K562 (cell line): ENCODE measurements at regions not wholly inside any gene's neighbourhood (a gene's known extent, or its start where the extent isn't known, plus 50 kb on each side); places are given as distances from the start of the nearest gene placed in this dataset.

Experiments used
- ATAC-seq: fragments of 200-7000 bp; cut with Tn5 transposase; 3 replicates; pipeline ENCODE4 v1.9.1; 2020; ENCODE audit warnings: moderate library complexity
- BruUV-seq: library from RNA; stranded (reverse); fragments of 400-500 nt; replicated peaks from 2 replicates; lab custom pipeline; 2021; lab: Mats Ljungman, UMichigan
- CTCF ChIA-PET: fragments of 300-600 bp; formaldehyde crosslinking; extraction: SDS; loops from one replicate; lab custom pipeline; 2021; ENCODE audit warnings: low intra/inter-chr PET ratio; lab: Yijun Ruan, JAX
- POLR2A ChIA-PET: fragments of 300-600, 350-650 bp; sonication (Branson Sonifier 250); formaldehyde crosslinking; extraction: SDS; loops from one replicate; lab custom pipeline; 2021; ENCODE audit warnings: antibody characterized with exemption, inconsistent platforms; lab: Yijun Ruan, JAX
- DNase-seq, 4 experiments: peaks; one replicate each; pipeline versions ENCODE4 v3.0.0 to v3.0.0-alpha.2; 2011 to 2018; ENCODE audit warnings: low spot score in 3 of 4, mixed read lengths in 3 of 4; ENCODE audit errors: extremely low read depth in 1 of 4
- FAIRE-seq: peaks from 2 replicates; lab custom pipeline; 2011; peaks lifted over from hg19 to GRCh38; lab: Jason Lieb, UNC
- H2AFZ ChIP-seq: 2 replicates; pipeline ENCODE4 v1.6.0; 2011; ENCODE audit warnings: low read depth, low read length, control low read depth, inconsistent platforms
- H3K27ac ChIP-seq: fragments of 200-600 bp; 3 replicates; pipeline ENCODE4 v1.8.0; 2011; ENCODE audit warnings: low read depth, mild to moderate bottlenecking, control low read depth, inconsistent platforms, low read length, moderate library complexity, mixed read lengths; ENCODE audit errors: extremely low read depth
- H3K27me3 ChIP-seq, 2 experiments: fragments of 300-600 bp in 1 of 2; 2 replicates in 1 of 2; 3 replicates in 1 of 2; pipeline versions ENCODE4 v1.6.0 to v1.8.0; 2011; ENCODE audit warnings: inconsistent platforms in 2 of 2, low read length in 2 of 2, mild to moderate bottlenecking in 1 of 2, mixed read lengths in 1 of 2, moderate library complexity in 1 of 2; ENCODE audit not compliant: control insufficient read depth in 2 of 2, insufficient read depth in 2 of 2
- H3K36me3 ChIP-seq: fragments of 300-600 bp; 3 replicates; pipeline ENCODE4 v1.8.0; 2011; ENCODE audit warnings: mild to moderate bottlenecking, low read length, inconsistent platforms; ENCODE audit not compliant: control insufficient read depth, insufficient read depth
- H3K4me1 ChIP-seq, 2 experiments: fragments of 200-600 bp in 1 of 2; replicated peaks in 1 of 2; 2 replicates in 1 of 2; 3 replicates in 1 of 2; pipeline versions ENCODE4 v1.5.1 to v1.8.0; 2011; ENCODE audit warnings: inconsistent platforms in 2 of 2, low read length in 2 of 2, mild to moderate bottlenecking in 1 of 2, mixed read lengths in 1 of 2, moderate library complexity in 1 of 2; ENCODE audit not compliant: control insufficient read depth in 2 of 2, insufficient read depth in 2 of 2
- H3K4me2 ChIP-seq: 2 replicates; pipeline ENCODE4 v1.6.1; 2011; ENCODE audit warnings: low read length, control low read depth, inconsistent platforms, mixed read lengths; ENCODE audit not compliant: insufficient read depth
- H3K4me3 ChIP-seq: fragments of 200-600 bp; sonication (generic), shearing (Covaris generic); 2 replicates; pipeline ENCODE4 v1.5.1; 2016; ENCODE audit warnings: control low read depth, inconsistent platforms
- H3K79me2 ChIP-seq: fragments of 200-600 bp; 3 replicates; pipeline ENCODE4 v1.8.0; 2011; ENCODE audit warnings: low read length, inconsistent platforms; ENCODE audit not compliant: control insufficient read depth, insufficient read depth
- H3K9ac ChIP-seq, 2 experiments: 2 replicates each; pipeline versions ENCODE4 v1.6.0 to v1.6.1; 2011; ENCODE audit warnings: low read depth in 2 of 2, low read length in 2 of 2, control low read depth in 1 of 2, inconsistent platforms in 1 of 2, mild to moderate bottlenecking in 1 of 2, mixed read lengths in 1 of 2; ENCODE audit not compliant: insufficient read depth in 1 of 2
- H3K9me1 ChIP-seq: one replicate; pipeline ENCODE4 v1.6.0; 2011; ENCODE audit warnings: inconsistent platforms, mild to moderate bottlenecking, low read length, moderate library complexity; ENCODE audit not compliant: control insufficient read depth, insufficient read depth
- H3K9me3 ChIP-seq: replicated peaks from 2 replicates; pipeline ENCODE4 v1.5.1; 2011; ENCODE audit warnings: low read depth, low read length, inconsistent platforms; ENCODE audit not compliant: control insufficient read depth, insufficient read depth
- H4K20me1 ChIP-seq: replicated peaks from 2 replicates; pipeline ENCODE4 v1.6.1; 2011; ENCODE audit warnings: low read length, inconsistent platforms, mixed read lengths; ENCODE audit not compliant: control insufficient read depth, insufficient read depth
- BRD4 ChIP-seq: fragments of 200-600 bp; sonication (generic); IDR thresholded peaks from 2 replicates; pipeline ENCODE4 v1.6.1; 2017; ENCODE audit warnings: inconsistent platforms
- BRD9 ChIP-seq: fragments of 450-650 bp; IDR thresholded peaks from 2 replicates; pipeline ENCODE4 v1.6.1; 2018; ENCODE audit warnings: low read depth; ENCODE audit not compliant: partially characterized antibody
- CTCFL ChIP-seq: IDR thresholded peaks from 2 replicates; pipeline ENCODE4 v1.6.1; 2011; ENCODE audit warnings: borderline replicate concordance, low read depth, mild to moderate bottlenecking, moderate library complexity, low read length; ENCODE audit not compliant: insufficient read depth, poor library complexity, severe bottlenecking
- KDM5B ChIP-seq: fragments of 200-600 bp; sonication (generic); IDR thresholded peaks from 2 replicates; pipeline ENCODE4 v1.6.1; 2012; ENCODE audit warnings: low read depth, mild to moderate bottlenecking, moderate library complexity, low read length, control low read depth, inconsistent platforms; ENCODE audit not compliant: insufficient replicate concordance
- MCM5 ChIP-seq: fragments of 450-650 bp; IDR thresholded peaks from 2 replicates; pipeline ENCODE4 v1.6.1; 2016; ENCODE audit warnings: low read depth
- PHF8 ChIP-seq: fragments of 200-600 bp; sonication (generic); IDR thresholded peaks from 2 replicates; pipeline ENCODE4 v1.6.1; 2012; ENCODE audit warnings: mixed run types, mild to moderate bottlenecking, inconsistent platforms, low read length, moderate library complexity, borderline replicate concordance
- SAFB2 ChIP-seq: fragments of 200-400 bp; formaldehyde crosslinking; IDR thresholded peaks from 2 replicates; pipeline ENCODE4 v1.6.1; 2018; ENCODE audit warnings: borderline replicate concordance, low read length, low read depth, moderate library complexity; ENCODE audit not compliant: severe bottlenecking
- TCF15 ChIP-seq: fragments of 250-450 bp; sonication (Bioruptor Pico); IDR thresholded peaks from 2 replicates; pipeline ENCODE4 v1.8.0; 2022; ENCODE audit warnings: moderate library complexity, mild to moderate bottlenecking, inconsistent platforms
- ZNF584 ChIP-seq: fragments of 200-800 bp; sonication (Bioruptor generic); IDR thresholded peaks from 2 replicates; pipeline ENCODE4 v1.6.1; 2016; ENCODE audit warnings: low read depth, mild to moderate bottlenecking, missing genetic modification characterization, missing compliant biosample characterization
- ZNF830 ChIP-seq: fragments of 250-450 bp; sonication (Bioruptor Pico); IDR thresholded peaks from 2 replicates; pipeline ENCODE4 v1.5.0; 2021; ENCODE audit warnings: mild to moderate bottlenecking
- WGBS: fragments of 100-300 bp; shearing (Covaris generic); methylation state at CpG from one replicate; pipeline ENCODE4 v1.1.6; 2016; ENCODE audit warnings: low coverage, mixed read lengths; ENCODE audit not compliant: insufficient coverage; ENCODE audit errors: missing lambda C conversion rate; 5-methylcytosine and 5-hydroxymethylcytosine counted together
- in situ Hi-C: fragments of 300-500 bp; cut with MboI; formaldehyde crosslinking; loops from 4 replicates; pipeline ENCODE4 v1.15.0; 2018; ENCODE audit warnings: inconsistent platforms, mixed read lengths
- intact Hi-C: fragments of 100-400 bp; cut with micrococcal nuclease; formaldehyde crosslinking; loops from 2 replicates; pipeline ENCODE4 v1.14.2; 2022
- TF ChIP-seq, protein P1 (sequence below): fragments of 250-450 bp; sonication (Bioruptor Pico); IDR thresholded peaks from 2 replicates; pipeline ENCODE4 v1.5.0; 2021

- no peaks in the 10 kb centered on the region for H3K27me3 ChIP-seq
- no peaks in the 10 kb centered on the region for H3K9me1 ChIP-seq
- no peaks in the 10 kb centered on the region for H3K36me3 ChIP-seq
- 0% methylated on average over 5 of the region's 5 CpGs for WGBS
- ATAC-seq: no peak
- POLR2A ChIA-PET: no interaction called here
- in situ Hi-C loops: no loop called here
- intact Hi-C loops: no loop called here
- no peaks in the 10 kb centered on the region for H3K4me1 ChIP-seq
- H4K20me1 ChIP-seq: no peaks in the 10 kb centered on the region
- H3K4me3 ChIP-seq: no peak overlapping the region
- DNase-seq: no peak
- no peak for TF ChIP-seq KDM5B
- TF ChIP-seq ZNF584: no peak
- no peak for TF ChIP-seq SAFB2
- TF ChIP-seq PHF8: no peak
- no peak for TF ChIP-seq CTCFL
- no peak for TF ChIP-seq TCF15
- TF ChIP-seq, protein P1, sequence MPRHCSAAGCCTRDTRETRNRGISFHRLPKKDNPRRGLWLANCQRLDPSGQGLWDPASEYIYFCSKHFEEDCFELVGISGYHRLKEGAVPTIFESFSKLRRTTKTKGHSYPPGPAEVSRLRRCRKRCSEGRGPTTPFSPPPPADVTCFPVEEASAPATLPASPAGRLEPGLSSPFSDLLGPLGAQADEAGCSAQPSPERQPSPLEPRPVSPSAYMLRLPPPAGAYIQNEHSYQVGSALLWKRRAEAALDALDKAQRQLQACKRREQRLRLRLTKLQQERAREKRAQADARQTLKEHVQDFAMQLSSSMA (CRISPR knock-in tag): no peak
- TF ChIP-seq ZNF830 (CRISPR knock-in tag): no peak
- TF ChIP-seq BRD4: no peak
- TF ChIP-seq BRD9: no peak
- no peak for TF ChIP-seq MCM5
- CTCF ChIA-PET: no interaction called here
- H3K79me2 ChIP-seq: no peaks in the 10 kb centered on the region
- H3K9me3 ChIP-seq: peaks cover 2% of the 10 kb centered on the region; the same call in 1 of the 2 replicates
- BruUV-seq: no TSS peak
- no peak for FAIRE-seq
- H2AFZ ChIP-seq: no peak overlapping the region
- H3K27ac ChIP-seq: no peak overlapping the region
- H3K4me2 ChIP-seq: no peak overlapping the region
- H3K9ac ChIP-seq: no peak overlapping the region
Observed at GRCh38 chr3:145063616-145064015, 1092.0 kb downstream of the DIPK2A start.
